ENCODE measurements at regions not wholly inside any gene's neighbourhood (a gene's known extent, or its start where the extent isn't known, plus 50 kb on each side); places are given as distances from the start of the nearest gene placed in this dataset.

DNA sequence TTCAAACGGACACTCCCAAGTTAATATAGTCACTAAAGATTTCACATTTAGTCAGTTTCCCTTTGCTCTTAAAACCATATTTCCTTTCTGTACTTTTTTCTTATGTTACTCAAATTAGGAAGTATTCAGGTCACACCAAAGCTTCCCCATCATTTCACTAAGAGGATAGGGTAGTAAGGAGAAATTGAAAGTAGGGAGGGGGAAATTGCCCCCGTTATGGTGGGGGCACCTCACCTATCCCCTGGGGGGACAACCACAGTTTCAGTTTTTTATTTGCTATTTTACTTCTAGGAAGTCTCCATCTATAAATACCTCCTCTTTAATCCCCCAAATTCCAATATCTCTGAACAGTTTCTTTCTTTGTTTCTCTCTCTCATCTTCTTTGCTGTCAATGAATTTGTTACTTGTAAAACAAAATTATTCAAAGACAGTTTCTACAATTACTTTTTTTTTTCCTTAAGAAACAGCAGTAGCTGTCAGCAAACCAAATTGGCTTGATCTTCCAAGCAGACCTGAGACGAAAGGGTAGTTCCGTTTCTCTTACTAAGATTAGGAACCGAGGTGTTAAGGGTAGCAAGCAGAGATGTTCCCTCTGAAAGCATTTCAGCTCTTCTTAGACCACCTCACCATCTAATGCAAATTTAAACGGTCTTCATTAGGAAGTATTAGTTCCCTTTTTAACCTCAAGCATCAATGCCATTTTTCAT is 160.2 kb upstream of the KLF3 start:
- Mint-ChIP-seq H3K27ac (no peak overlapping the region), H3K4me3 (no peak overlapping the region), H3K4me1 (ENCODE audit: low read depth) (peaks cover 42% of the 10 kb centered on the region), H3K9me3 (ENCODE audit: insufficient read depth) (peaks cover 4% of the 10 kb centered on the region), H3K27me3 (ENCODE audit: low read depth) (peaks cover 14% of the 10 kb centered on the region), H3K36me3 (ENCODE audit: low read depth) (peaks cover 5% of the 10 kb centered on the region)
- ChIA-PET POLR2A (no interaction called here), CTCF (interaction anchor here (1.0 kb wide), 1 partner anchor 185 kb away, joined by 3 read pairs; no protein-coding TSS in a partner anchor)
- ATAC-seq (no peak), DNase-seq (no peak)

DNA sequence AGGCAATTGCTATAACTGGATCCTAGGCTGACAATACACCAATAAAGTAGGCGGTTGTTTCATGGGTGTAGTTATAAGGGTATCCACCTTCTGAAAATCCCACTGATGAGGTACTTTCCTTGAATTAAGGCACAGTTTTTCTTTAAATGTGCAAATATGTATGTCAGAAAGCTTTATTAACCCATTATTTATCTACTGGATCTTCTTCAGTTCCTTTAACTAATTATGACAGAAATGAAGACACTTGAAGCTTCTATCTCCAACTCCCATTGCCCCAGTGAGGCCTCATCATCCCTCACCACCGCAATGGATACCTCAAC is 159.6 kb upstream of the KLF3 start:
- Mint-ChIP-seq H3K36me3 (ENCODE audit: low read depth) (peaks cover 5% of the 10 kb centered on the region), H3K27me3 (ENCODE audit: low read depth) (peaks cover 14% of the 10 kb centered on the region), H3K4me1 (ENCODE audit: low read depth) (peaks cover 48% of the 10 kb centered on the region), H3K4me3 (no peak overlapping the region), H3K9me3 (ENCODE audit: insufficient read depth) (peaks cover 4% of the 10 kb centered on the region), H3K27ac (no peak overlapping the region)
- POLR2A ChIA-PET = no interaction called here
- no peak for DNase-seq
- CTCF ChIA-PET = interaction anchor here (1.0 kb wide), 1 partner anchor 185 kb away, joined by 3 read pairs; no protein-coding TSS in a partner anchor
- ATAC-seq = no peak

DNA sequence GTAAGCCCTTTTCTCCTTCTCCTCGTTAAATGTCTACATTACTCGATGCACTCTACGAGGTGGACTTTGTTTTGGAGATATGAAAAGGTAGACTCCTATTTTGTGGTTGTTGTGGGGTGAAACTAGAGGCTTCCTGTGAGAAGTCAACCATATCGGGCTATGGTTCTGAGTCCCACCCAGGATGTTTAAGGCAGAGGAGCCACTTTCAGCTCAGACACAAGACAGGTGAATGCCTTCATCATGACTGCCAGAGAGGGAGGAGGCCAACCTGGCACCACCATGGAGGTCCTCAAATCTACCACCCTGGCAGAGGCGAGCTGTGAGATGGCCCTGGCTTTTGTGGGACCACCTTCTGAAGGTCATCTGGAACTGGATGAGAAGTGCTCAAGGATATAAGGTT is 154.4 kb upstream of the KLF3 start:
- Mint-ChIP-seq H3K4me1 (ENCODE audit: low read depth) (peaks cover 63% of the 10 kb centered on the region), H3K27ac (peak overlapping the region; percentile 86), H3K9me3 (ENCODE audit: insufficient read depth) (peaks cover 4% of the 10 kb centered on the region), H3K4me3 (peak overlapping the region; percentile 42), H3K27me3 (ENCODE audit: low read depth) (peaks cover 14% of the 10 kb centered on the region), H3K36me3 (ENCODE audit: low read depth) (peaks cover 23% of the 10 kb centered on the region)
- DNase-seq (peak; percentile 71), ATAC-seq (peak; percentile 95)
- ChIA-PET POLR2A (interaction anchor here (1.5 kb wide), 1 partner anchor 19 kb away, joined by 4 read pairs; no protein-coding TSS in a partner anchor), CTCF (interaction anchor here (1.0 to 1.5 kb wide), 3 partner anchors 165 to 295 kb away, joined by 3 to 8 read pairs (median 3); partner anchors contain the start of gene TLR1)

DNA sequence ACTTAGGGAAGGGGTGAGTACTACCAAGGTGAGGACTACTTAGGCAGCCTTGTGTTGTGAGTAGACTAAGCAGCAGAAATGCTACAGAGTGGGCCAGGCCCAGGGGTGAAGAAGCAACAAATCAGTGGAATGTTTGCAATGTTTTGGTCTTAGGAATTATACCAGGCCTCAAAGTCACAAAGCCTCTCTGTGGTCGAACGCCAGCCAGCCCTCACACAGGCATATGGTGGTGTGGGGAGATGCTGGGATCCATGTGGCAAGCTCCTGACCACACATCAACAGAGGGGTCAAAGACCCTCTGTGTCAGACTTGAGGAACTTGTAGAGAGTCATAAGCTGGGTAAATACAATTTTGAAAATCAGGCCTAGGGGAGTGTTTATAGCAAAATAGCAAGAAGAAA is 153.8 kb upstream of the KLF3 start:
- Mint-ChIP-seq H3K4me3 (peak overlapping the region; percentile 42), H3K9me3 (ENCODE audit: insufficient read depth) (peaks cover 4% of the 10 kb centered on the region), H3K27ac (peak overlapping the region; percentile 86), H3K4me1 (ENCODE audit: low read depth) (peaks cover 67% of the 10 kb centered on the region), H3K27me3 (ENCODE audit: low read depth) (peaks cover 14% of the 10 kb centered on the region), H3K36me3 (ENCODE audit: low read depth) (peaks cover 21% of the 10 kb centered on the region)
- POLR2A ChIA-PET = interaction anchor here (1.5 kb wide), 1 partner anchor 20 kb away, joined by 4 read pairs; no protein-coding TSS in a partner anchor
- CTCF ChIA-PET = interaction anchor here (1.0 to 1.5 kb wide), 3 partner anchors 165 to 294 kb away, joined by 3 to 8 read pairs (median 3); partner anchors contain the start of gene TLR1
- no peak for ATAC-seq
- no peak for DNase-seq

DNA sequence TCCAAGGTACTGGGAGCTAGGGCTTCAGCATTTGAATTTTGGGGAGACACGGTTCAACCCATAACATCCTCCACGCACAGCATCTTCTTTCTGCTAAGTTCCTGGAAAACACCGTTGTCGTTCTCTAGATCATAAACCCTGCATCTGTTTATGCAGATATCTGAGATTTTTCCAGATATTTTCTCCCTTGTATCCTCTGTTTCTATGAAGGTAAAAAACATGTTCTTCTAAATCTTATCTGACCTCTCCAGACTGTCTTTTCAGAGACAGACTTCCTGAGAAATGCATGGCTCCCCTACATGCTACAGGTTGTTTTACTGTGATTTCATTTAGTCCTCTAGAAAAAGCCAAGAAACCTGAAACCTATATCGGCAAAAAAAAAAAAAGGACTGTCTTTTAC is 152.3 kb upstream of the KLF3 start:
- ChIA-PET POLR2A (no interaction called here), CTCF (no interaction called here)
- peaks cover 19% of the 10 kb centered on the region for H3K36me3 Mint-ChIP-seq (ENCODE audit: low read depth)
- H3K9me3 Mint-ChIP-seq (ENCODE audit: insufficient read depth) = no peaks in the 10 kb centered on the region
- H3K4me1 Mint-ChIP-seq (ENCODE audit: low read depth) = peaks cover 59% of the 10 kb centered on the region
- no peak overlapping the region for H3K4me3 Mint-ChIP-seq
- no peak for ATAC-seq
- H3K27ac Mint-ChIP-seq = no peak overlapping the region
- peaks cover 12% of the 10 kb centered on the region for H3K27me3 Mint-ChIP-seq (ENCODE audit: low read depth)
- DNase-seq = no peak

DNA sequence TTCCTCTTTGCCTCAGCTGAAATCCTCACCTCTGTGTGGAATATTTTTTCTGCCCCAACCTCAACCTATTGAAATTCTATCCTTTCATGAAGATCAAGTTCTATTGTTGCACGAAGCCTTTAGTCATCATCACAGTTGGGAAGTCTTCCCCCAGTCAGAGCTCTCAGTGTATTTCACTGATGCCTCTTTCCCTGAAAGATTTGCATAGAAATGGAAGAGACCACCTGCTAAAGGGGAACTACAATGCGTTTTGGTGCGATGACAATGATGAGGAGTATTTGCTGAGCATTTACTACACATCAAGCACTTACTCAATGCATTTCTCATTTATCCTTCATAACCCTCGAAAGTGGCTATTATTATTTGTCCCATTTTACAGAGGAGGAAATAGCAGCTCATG is 151.2 kb upstream of the KLF3 start:
- CTCF ChIA-PET = interaction anchor here (0.8 kb wide), 1 partner anchor 162 kb away, joined by 3 read pairs; no protein-coding TSS in a partner anchor
- ATAC-seq = no peak
- H3K27ac Mint-ChIP-seq = no peak overlapping the region
- peaks cover 19% of the 10 kb centered on the region for H3K36me3 Mint-ChIP-seq (ENCODE audit: low read depth)
- H3K9me3 Mint-ChIP-seq (ENCODE audit: insufficient read depth) = no peaks in the 10 kb centered on the region
- peaks cover 3% of the 10 kb centered on the region for H3K27me3 Mint-ChIP-seq (ENCODE audit: low read depth)
- peaks cover 48% of the 10 kb centered on the region for H3K4me1 Mint-ChIP-seq (ENCODE audit: low read depth)
- no peak overlapping the region for H3K4me3 Mint-ChIP-seq
- POLR2A ChIA-PET = no interaction called here
- DNase-seq = no peak

DNA sequence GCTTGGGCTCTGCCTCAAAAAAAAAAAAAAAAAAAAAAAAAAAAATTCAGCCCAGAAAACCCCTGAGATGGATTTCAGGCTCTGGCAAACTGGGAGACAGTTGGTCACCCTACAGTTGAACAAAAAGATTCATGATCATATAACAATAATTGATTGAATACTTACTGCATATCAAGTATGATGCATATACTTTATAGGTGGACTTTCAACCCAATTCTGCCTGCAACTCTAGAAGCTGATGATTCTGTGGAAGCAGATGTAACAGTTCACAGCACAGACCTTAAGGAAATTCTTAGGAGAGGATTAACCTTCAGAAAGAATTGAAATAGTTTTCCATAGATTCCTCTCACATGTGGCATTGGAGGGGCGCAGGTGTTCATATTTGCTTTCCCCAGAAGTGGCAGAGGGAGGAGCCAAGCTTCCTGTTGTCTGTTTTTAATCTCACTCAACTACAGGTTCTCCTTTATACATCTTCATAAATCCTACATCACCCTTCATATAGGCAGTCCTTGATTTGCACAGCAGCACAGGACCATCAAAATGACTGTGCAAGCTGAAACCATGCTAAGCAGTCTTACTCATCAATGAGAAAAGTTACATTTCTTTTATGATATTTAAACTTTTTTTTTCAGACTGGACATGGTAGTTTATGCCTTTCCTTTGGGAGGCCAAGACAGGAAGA is 149.4 kb upstream of the KLF3 start:
- no peak overlapping the region for H3K27ac Mint-ChIP-seq
- no peaks in the 10 kb centered on the region for H3K9me3 Mint-ChIP-seq (ENCODE audit: insufficient read depth)
- H3K4me3 Mint-ChIP-seq = no peak overlapping the region
- POLR2A ChIA-PET = no interaction called here
- H3K4me1 Mint-ChIP-seq (ENCODE audit: low read depth) = peaks cover 30% of the 10 kb centered on the region
- peaks cover 19% of the 10 kb centered on the region for H3K36me3 Mint-ChIP-seq (ENCODE audit: low read depth)
- DNase-seq (no peak), ATAC-seq (no peak)
- CTCF ChIA-PET = interaction anchor here (1.3 to 2.4 kb wide), 2 partner anchors 15 to 335 kb away, joined by 3 to 6 read pairs; no protein-coding TSS in a partner anchor
- no peaks in the 10 kb centered on the region for H3K27me3 Mint-ChIP-seq (ENCODE audit: low read depth)

DNA sequence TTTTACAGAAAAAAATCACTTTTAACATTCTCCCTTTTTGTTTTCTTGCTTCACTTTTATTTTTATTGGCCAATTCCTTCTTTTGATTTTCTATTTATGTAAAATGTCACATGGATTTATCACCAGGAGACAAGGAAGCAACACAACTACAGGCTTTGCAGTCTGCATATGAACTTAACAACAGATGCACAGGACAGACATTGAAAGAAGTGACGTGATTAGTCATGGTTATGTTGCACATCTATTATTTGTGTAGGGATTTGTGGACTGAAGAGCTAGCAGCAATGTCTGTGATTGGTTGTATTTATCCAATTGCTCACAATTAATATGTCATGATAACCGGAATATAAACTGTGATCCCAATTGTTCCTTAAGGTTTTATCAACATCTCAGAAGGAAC is 147.8 kb upstream of the KLF3 start:
- no peaks in the 10 kb centered on the region for H3K9me3 Mint-ChIP-seq (ENCODE audit: insufficient read depth)
- no peaks in the 10 kb centered on the region for H3K27me3 Mint-ChIP-seq (ENCODE audit: low read depth)
- CTCF ChIA-PET = interaction anchor here (2.4 kb wide), 1 partner anchor 13 kb away, joined by 6 read pairs; no protein-coding TSS in a partner anchor
- H3K4me1 Mint-ChIP-seq (ENCODE audit: low read depth) = peaks cover 15% of the 10 kb centered on the region
- H3K36me3 Mint-ChIP-seq (ENCODE audit: low read depth) = peaks cover 5% of the 10 kb centered on the region
- POLR2A ChIA-PET = no interaction called here
- no peak overlapping the region for H3K27ac Mint-ChIP-seq
- DNase-seq (no peak), ATAC-seq (no peak)
- no peak overlapping the region for H3K4me3 Mint-ChIP-seq

DNA sequence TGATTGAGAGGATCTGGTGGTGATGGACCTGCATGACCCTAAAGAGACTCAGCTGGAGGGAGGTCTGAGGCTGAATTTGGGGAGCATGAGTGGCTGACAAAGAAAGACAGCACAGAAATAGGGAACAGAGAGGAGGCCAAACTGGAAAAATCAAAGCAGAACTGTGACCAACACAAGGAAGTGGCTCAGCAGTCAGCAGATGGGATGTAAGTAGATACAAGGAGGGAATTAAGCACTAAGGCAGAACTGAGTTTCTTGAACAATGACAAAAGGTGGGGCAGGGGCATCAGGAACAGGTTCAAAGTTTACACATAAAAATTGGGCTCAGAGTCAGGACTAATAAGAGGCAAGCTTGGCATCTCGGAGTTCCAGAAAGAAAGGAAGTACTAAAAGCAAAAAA is 144.3 kb upstream of the KLF3 start:
- CTCF ChIA-PET = no interaction called here
- Mint-ChIP-seq H3K27me3 (ENCODE audit: low read depth) (no peaks in the 10 kb centered on the region), H3K9me3 (ENCODE audit: insufficient read depth) (no peaks in the 10 kb centered on the region), H3K4me3 (no peak overlapping the region), H3K27ac (no peak overlapping the region), H3K36me3 (ENCODE audit: low read depth) (no peaks in the 10 kb centered on the region), H3K4me1 (ENCODE audit: low read depth) (peaks cover 10% of the 10 kb centered on the region)
- POLR2A ChIA-PET = no interaction called here
- DNase-seq = no peak
- no peak for ATAC-seq

DNA sequence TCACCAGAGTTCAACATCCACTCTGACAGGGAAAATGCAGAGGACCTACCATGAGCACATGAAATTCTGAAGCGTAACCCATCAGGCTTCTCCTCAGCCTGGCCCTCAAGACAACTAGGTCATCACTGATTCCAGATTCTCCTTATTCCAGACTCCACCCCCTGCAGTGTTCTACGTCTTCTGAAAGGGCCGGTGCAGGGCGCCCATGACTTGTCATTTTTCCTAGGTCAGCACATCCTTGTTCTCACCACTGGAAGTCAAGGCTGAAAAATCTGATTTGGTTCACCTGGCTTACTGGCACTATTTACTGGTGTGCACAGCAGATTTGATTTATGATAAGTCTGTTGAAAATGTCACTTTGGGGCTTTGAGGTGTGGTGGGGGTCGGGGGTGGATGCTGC is 140.9 kb upstream of the KLF3 start:
- Mint-ChIP-seq H3K36me3 (ENCODE audit: low read depth) (no peaks in the 10 kb centered on the region), H3K9me3 (ENCODE audit: insufficient read depth) (peaks cover 3% of the 10 kb centered on the region), H3K27ac (no peak overlapping the region), H3K4me3 (no peak overlapping the region), H3K4me1 (ENCODE audit: low read depth) (peaks cover 11% of the 10 kb centered on the region), H3K27me3 (ENCODE audit: low read depth) (no peaks in the 10 kb centered on the region)
- POLR2A ChIA-PET = no interaction called here
- ATAC-seq = no peak
- no peak for DNase-seq
- CTCF ChIA-PET = no interaction called here

DNA sequence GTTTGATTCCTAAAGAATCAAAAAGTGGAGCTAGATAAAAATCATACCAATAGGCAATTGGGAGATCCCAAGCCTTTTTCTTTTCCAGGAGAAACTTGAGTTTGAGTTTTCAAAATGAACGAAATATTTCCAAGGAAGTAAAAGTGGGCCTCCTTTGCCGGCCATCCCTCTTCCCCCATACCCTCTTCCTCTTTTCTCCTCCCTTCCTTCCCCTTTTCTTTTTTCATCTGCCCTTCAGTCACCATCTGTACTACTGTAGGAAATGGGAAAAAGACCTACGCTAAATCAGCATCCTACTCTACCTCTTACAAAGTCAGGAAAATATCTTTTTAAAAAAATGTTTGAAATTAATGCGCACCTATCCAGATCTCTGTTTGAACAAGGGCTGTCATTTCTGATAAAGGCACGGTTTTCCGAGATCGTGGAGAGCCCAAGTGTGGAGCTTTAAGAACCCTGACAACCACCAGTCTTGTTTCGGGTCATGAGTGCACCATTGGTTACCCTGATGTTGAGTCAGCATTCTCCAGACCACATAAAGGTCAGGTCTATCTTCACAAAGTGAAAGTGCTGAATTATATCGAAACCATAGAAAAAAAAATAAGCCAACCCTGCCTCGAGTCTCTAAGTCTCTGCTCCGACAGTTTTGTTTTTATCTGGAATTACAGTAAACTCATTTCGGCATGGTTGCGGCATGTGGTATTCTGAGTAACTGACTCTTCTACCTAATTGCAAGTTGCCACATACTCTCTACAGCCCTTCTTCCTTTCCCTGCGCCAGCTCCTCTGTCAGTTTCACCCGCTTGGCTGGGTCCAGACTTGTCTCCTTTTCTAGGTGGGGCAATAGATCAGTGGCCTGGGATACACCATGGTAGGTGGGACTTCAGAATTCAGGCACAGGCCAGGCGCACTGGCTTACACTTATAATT is 140.2 kb upstream of the KLF3 start:
- Mint-ChIP-seq H3K4me1 (ENCODE audit: low read depth) (peaks cover 11% of the 10 kb centered on the region), H3K4me3 (no peak overlapping the region), H3K9me3 (ENCODE audit: insufficient read depth) (peaks cover 7% of the 10 kb centered on the region), H3K27ac (no peak overlapping the region), H3K36me3 (ENCODE audit: low read depth) (no peaks in the 10 kb centered on the region), H3K27me3 (ENCODE audit: low read depth) (no peaks in the 10 kb centered on the region)
- POLR2A ChIA-PET = no interaction called here
- CTCF ChIA-PET = interaction anchor here (0.9 to 1.4 kb wide), 2 partner anchors 151 to 344 kb away, joined by 3 to 4 read pairs; no protein-coding TSS in a partner anchor
- DNase-seq (peak; percentile 45), ATAC-seq (peak; percentile 62)

All from activated CD8-positive, alpha-beta T cell treated with anti-CD3 and anti-CD28 coated beads, Interleukin-2, amount 10 ng/mL, durations not matched to agents 7 days and 5 days (primary cell).